ENCODE measurements at regions not wholly inside any gene's neighbourhood (a gene's known extent, or its start where the extent isn't known, plus 50 kb on each side); places are given as distances from the start of the nearest gene placed in this dataset.

DNA sequence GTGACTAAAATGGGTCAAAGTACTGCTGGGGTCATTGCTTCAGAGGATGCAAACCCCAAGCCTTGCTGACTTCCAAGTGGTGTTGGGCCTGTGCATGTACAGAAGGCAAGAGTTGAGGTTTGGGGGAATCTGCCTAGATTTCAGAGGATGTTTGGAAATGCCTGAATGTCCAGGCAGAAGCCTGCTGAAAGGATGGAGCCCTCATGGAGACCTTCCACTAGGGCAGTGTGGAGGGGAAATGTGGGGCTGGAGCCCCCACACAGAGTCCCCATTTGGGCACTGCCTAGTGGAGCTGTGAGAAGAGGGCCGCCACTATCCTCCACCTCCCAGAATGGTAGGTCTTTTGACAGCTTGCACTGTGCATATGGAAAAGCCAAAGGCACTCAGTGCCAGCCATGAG, 377.7 kb upstream of the TRPC7 start:
- no peak for TF ChIP-seq POLR2A (IDR thresholded peaks at IDR 0.05; ENCODE audit: low read depth, low read length)
- no peak for TF ChIP-seq TAF1 (IDR thresholded peaks at IDR 0.05; ENCODE audit: low read depth, low read length)
- TF ChIP-seq POLR2AphosphoS5 (IDR thresholded peaks at IDR 0.05; ENCODE audit: low read depth, low read length), result no peak
- no peak for TF ChIP-seq SPI1 (IDR thresholded peaks at IDR 0.05; ENCODE audit: low read depth, low read length)

Measured in GM12891 (cell line).